DND-41 (cell line): ENCODE measurements at regions not wholly inside any gene's neighbourhood (a gene's known extent, or its start where the extent isn't known, plus 50 kb on each side); places are given as distances from the start of the nearest gene placed in this dataset.

Source experiments
- EZH2 ChIP-seq: IDR thresholded peaks from 3 replicates; pipeline ENCODE4 v1.6.1; 2012; ENCODE audit warnings: borderline replicate concordance, low read depth, mild to moderate bottlenecking, moderate library complexity, low read length, inconsistent platforms; ENCODE audit not compliant: severe bottlenecking
- TF ChIP-seq, protein P1 (sequence below): IDR thresholded peaks from 2 replicates; pipeline ENCODE4 v1.5.1; 2012; ENCODE audit warnings: borderline replicate concordance, low read length, moderate library complexity, mild to moderate bottlenecking; ENCODE audit not compliant: poor library complexity, severe bottlenecking; ENCODE audit errors: extremely low read depth

DNA sequence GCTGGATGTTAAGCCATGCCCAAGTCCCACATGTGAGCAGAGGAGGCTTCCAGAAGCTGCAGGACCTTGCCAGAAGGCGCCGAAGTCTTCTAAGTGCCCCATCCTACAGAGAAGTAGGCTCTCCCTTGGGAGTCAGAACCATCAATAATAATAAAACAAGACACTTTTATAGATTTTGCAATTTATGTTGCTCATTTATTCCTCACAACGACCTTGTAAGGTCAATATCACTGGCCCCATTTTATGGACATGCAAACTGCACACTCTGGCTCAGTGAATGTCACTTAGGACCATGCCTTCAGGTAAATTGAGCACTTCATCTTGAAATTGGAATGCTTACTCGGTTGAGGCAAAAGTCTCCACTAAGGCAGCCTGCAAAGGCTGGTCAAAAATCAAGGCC is 170.4 kb downstream of the BCOR start:
- TF ChIP-seq, protein P1, sequence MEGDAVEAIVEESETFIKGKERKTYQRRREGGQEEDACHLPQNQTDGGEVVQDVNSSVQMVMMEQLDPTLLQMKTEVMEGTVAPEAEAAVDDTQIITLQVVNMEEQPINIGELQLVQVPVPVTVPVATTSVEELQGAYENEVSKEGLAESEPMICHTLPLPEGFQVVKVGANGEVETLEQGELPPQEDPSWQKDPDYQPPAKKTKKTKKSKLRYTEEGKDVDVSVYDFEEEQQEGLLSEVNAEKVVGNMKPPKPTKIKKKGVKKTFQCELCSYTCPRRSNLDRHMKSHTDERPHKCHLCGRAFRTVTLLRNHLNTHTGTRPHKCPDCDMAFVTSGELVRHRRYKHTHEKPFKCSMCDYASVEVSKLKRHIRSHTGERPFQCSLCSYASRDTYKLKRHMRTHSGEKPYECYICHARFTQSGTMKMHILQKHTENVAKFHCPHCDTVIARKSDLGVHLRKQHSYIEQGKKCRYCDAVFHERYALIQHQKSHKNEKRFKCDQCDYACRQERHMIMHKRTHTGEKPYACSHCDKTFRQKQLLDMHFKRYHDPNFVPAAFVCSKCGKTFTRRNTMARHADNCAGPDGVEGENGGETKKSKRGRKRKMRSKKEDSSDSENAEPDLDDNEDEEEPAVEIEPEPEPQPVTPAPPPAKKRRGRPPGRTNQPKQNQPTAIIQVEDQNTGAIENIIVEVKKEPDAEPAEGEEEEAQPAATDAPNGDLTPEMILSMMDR: no peak
- no peak for TF ChIP-seq EZH2
